ENCODE measurements at regions not wholly inside any gene's neighbourhood (a gene's known extent, or its start where the extent isn't known, plus 50 kb on each side); places are given as distances from the start of the nearest gene placed in this dataset.
"Not testable (repeated sequence)": the region's sequence is repeated elsewhere in the genome, so short reads cannot be mapped to it uniquely, and the experiment has no call there.

- H3K14ac ChIP-seq (ENCODE audit: insufficient read depth, low read length); H3K18ac ChIP-seq (ENCODE audit: insufficient read length, low read depth, low read length); H3K27me3 ChIP-seq (ENCODE audit: insufficient read depth, low read length); H3K4me1 Mint-ChIP-seq; H3K36me3 Mint-ChIP-seq (ENCODE audit: insufficient read depth in 1 of 3, low read depth in 3 of 3); H3K79me1 ChIP-seq (ENCODE audit: insufficient read depth, low read depth, low read length, poor library complexity, severe bottlenecking); H4K5ac ChIP-seq (ENCODE audit: insufficient read length, low read depth, low read length); H3T11ph ChIP-seq (ENCODE audit: low read length); H3K27ac ChIP-seq (ENCODE audit: insufficient read length, low read depth, low read length); H3K4me1 ChIP-seq (ENCODE audit: insufficient read depth, low read length); H3K56ac ChIP-seq (ENCODE audit: insufficient read length, low read depth, low read length); DNase-seq; H3K4me3 Mint-ChIP-seq; H2AFZ ChIP-seq (ENCODE audit: low read length); H3K79me2 ChIP-seq (ENCODE audit: insufficient read depth, low read length); H4K91ac ChIP-seq (ENCODE audit: insufficient read length, low read depth, low read length); H3K23ac ChIP-seq (ENCODE audit: insufficient read length, low read depth, low read length); H2BK5ac ChIP-seq (ENCODE audit: insufficient read length, low read length); H2AK5ac ChIP-seq (ENCODE audit: insufficient read length, low read length); H3K9me3 ChIP-seq (ENCODE audit: control insufficient read depth, low read depth, low read length); H3K9ac ChIP-seq (ENCODE audit: extremely low read depth, insufficient read length, low read length); H3K27ac Mint-ChIP-seq; H3K27me3 Mint-ChIP-seq (ENCODE audit: low read depth); H2BK120ac ChIP-seq (ENCODE audit: low read depth, low read length, poor library complexity, severe bottlenecking); H3K23me2 ChIP-seq (ENCODE audit: insufficient read length, low read depth, low read length, poor library complexity, severe bottlenecking); H4K8ac ChIP-seq (replicated peaks; ENCODE audit: insufficient read length, low read depth, low read length); H3K9me3 Mint-ChIP-seq; H2BK12ac ChIP-seq (ENCODE audit: insufficient read length, low read depth, low read length); H4K20me1 ChIP-seq (ENCODE audit: control insufficient read depth, insufficient read depth, insufficient read length); H3K4ac ChIP-seq (ENCODE audit: low read depth, low read length); H2BK15ac ChIP-seq (ENCODE audit: low read depth, low read length); H3K4me2 ChIP-seq (ENCODE audit: insufficient read depth, insufficient read length, low read length); H2BK20ac ChIP-seq (ENCODE audit: low read depth, low read length, poor library complexity, severe bottlenecking): not testable (repeated sequence)
- WGBS (ENCODE audit: extremely low coverage, insufficient read length, low lambda C conversion rate), result no CpG with 5 or more reads among the region's 13 CpGs
Observed at GRCh38 chr1:146448877-146449246, 220.0 kb upstream of the NOTCH2NLA start.
